Gastroesophageal sphincter (tissue), 4 donors: ENCODE measurements at regions not wholly inside any gene's neighbourhood (a gene's known extent, or its start where the extent isn't known, plus 50 kb on each side); places are given as distances from the start of the nearest gene placed in this dataset.

Experiments
- ATAC-seq: fragments of 150-250 bp; one replicate; pipeline ENCODE4 v1.9.1; 2016; ENCODE audit warnings: mild to moderate bottlenecking, moderate library complexity
- H3K27ac ChIP-seq, 4 donors: fragments of 200-600 bp; sonication (generic) in 3 of 4; 1 replicate in 3 of 4; 2 replicates in 1 of 4; pipeline ENCODE4 v1.5.1; 2016 to 2019
- H3K27me3 ChIP-seq: fragments of 200-600 bp; sonication (generic); one replicate; pipeline ENCODE4 v1.5.1; 2019
- H3K36me3 ChIP-seq, 2 donors: fragments of 200-600 bp; sonication (generic); one replicate each; pipeline ENCODE4 v1.5.1; 2019; ENCODE audit warnings: control low read depth in 1 of 2
- H3K4me1 ChIP-seq, 3 donors: fragments of 200-600 bp; sonication (generic); 1 replicate in 2 of 3; 2 replicates in 1 of 3; pipeline ENCODE4 v1.5.1; 2016 to 2019; ENCODE audit warnings: control low read depth in 2 of 3
- H3K4me3 ChIP-seq, 2 donors: fragments of 200-600 bp; sonication (generic); one replicate each; pipeline ENCODE4 v1.5.1; 2019; ENCODE audit warnings: mild to moderate bottlenecking in 1 of 2, moderate library complexity in 1 of 2
- H3K9me3 ChIP-seq, 3 donors: fragments of 200-600 bp; sonication (generic); one replicate each; pipeline ENCODE4 v1.5.1; 2017 to 2019; ENCODE audit warnings: control low read depth in 2 of 3
- CTCF ChIP-seq, 4 experiments: fragments of 200-600 bp in 2 of 4; fragments of 450-650 bp in 2 of 4; sonication (generic) in 1 of 4; IDR thresholded peaks; one replicate each; pipeline ENCODE4 v1.5.1; 2017 to 2019; ENCODE audit warnings: antibody characterized with exemption in 4 of 4, mild to moderate bottlenecking in 2 of 4, moderate library complexity in 2 of 4
- EP300 ChIP-seq: sonication (generic); formaldehyde crosslinking; IDR thresholded peaks from one replicate; pipeline ENCODE4 v1.6.1; 2017; ENCODE audit warnings: antibody characterized with exemption, mild to moderate bottlenecking
- POLR2A ChIP-seq, 2 donors: fragments of 450-650 bp; IDR thresholded peaks; one replicate each; pipeline ENCODE4 v1.6.1; 2017; ENCODE audit warnings: antibody characterized with exemption in 2 of 2, mild to moderate bottlenecking in 2 of 2, moderate library complexity in 1 of 2
- POLR2AphosphoS5 ChIP-seq: sonication (generic); formaldehyde crosslinking; IDR thresholded peaks from one replicate; pipeline ENCODE4 v1.6.1; 2017; ENCODE audit warnings: antibody characterized with exemption
- WGBS, 2 donors: methylation state at CpG; one replicate each; pipeline ENCODE4 v1.1.5; 2018; ENCODE audit warnings: low coverage in 1 of 2; 5-methylcytosine and 5-hydroxymethylcytosine counted together

GRCh38 chr16:79482011-79482410, 118.5 kb downstream of the MAF start:
- no peak for TF ChIP-seq EP300
- TF ChIP-seq CTCF (IDR thresholded peaks at IDR 0.05) = no peak
- no peak for TF ChIP-seq POLR2AphosphoS5
- TF ChIP-seq POLR2A (IDR thresholded peaks at IDR 0.05) = no peak
- WGBS, 2 donors = 92% methylated on average over 2 of the region's 3 CpGs; no CpG with 5 or more reads in 1 of the 2 donors
- ATAC-seq = no peak

GRCh38 chr16:79480929-79481328, 119.6 kb downstream of the MAF start:
- H3K36me3 ChIP-seq = no peaks in the 10 kb centered on the region
- 87 to 90% methylated on average over 2 to 3 of the region's 3 CpGs for WGBS, 2 donors
- no peaks in the 10 kb centered on the region for H3K4me1 ChIP-seq
- H3K4me3 ChIP-seq = no peak overlapping the region
- TF ChIP-seq POLR2A (IDR thresholded peaks at IDR 0.05) = no peak
- TF ChIP-seq EP300 = no peak
- no peak for TF ChIP-seq POLR2AphosphoS5
- no peak for TF ChIP-seq CTCF (IDR thresholded peaks at IDR 0.05)
- no peak overlapping the region for H3K27ac ChIP-seq
- no peaks in the 10 kb centered on the region for H3K9me3 ChIP-seq
- peaks cover 6% of the 10 kb centered on the region for H3K27me3 ChIP-seq
- ATAC-seq = no peak

More at GRCh38 chr16:79482011-79482410, 118.5 kb downstream of the MAF start:
- H3K36me3 ChIP-seq = no peaks in the 10 kb centered on the region
- no peaks in the 10 kb centered on the region for H3K4me1 ChIP-seq
- H3K4me3 ChIP-seq = no peak overlapping the region
- no peak overlapping the region for H3K27ac ChIP-seq
- peaks cover 6% of the 10 kb centered on the region for H3K27me3 ChIP-seq
- no peaks in the 10 kb centered on the region for H3K9me3 ChIP-seq

GRCh38 chr16:79480056-79480455, 120.5 kb downstream of the MAF start:
- H3K27me3 ChIP-seq = peaks cover 6% of the 10 kb centered on the region
- H3K4me3 ChIP-seq = no peak overlapping the region
- no peaks in the 10 kb centered on the region for H3K4me1 ChIP-seq
- no peaks in the 10 kb centered on the region for H3K9me3 ChIP-seq
- 61 to 81% methylated on average over 8 of the region's 8 CpGs for WGBS, 2 donors
- H3K36me3 ChIP-seq = no peaks in the 10 kb centered on the region
- no peak for TF ChIP-seq POLR2A (IDR thresholded peaks at IDR 0.05)
- no peak for TF ChIP-seq POLR2AphosphoS5
- no peak for TF ChIP-seq EP300
- no peak for TF ChIP-seq CTCF (IDR thresholded peaks at IDR 0.05)
- no peak overlapping the region for H3K27ac ChIP-seq
- no peak for ATAC-seq

GRCh38 chr16:79476580-79476979, 124.0 kb downstream of the MAF start:
- no peaks in the 10 kb centered on the region for H3K36me3 ChIP-seq
- no peaks in the 10 kb centered on the region for H3K9me3 ChIP-seq
- TF ChIP-seq CTCF (IDR thresholded peaks at IDR 0.05) (no peak), EP300 (no peak), POLR2A (IDR thresholded peaks at IDR 0.05) (no peak)
- ATAC-seq = no peak
- H3K27ac ChIP-seq = no peak overlapping the region
- no peak overlapping the region for H3K4me3 ChIP-seq
- H3K27me3 ChIP-seq = no peaks in the 10 kb centered on the region
- no peaks in the 10 kb centered on the region for H3K4me1 ChIP-seq
- WGBS, 2 donors = 75 to 100% methylated on average over 1 to 5 of the region's 5 CpGs

- no peaks in the 10 kb centered on the region for H3K27me3 ChIP-seq
- 86 to 90% methylated on average over 2 to 4 of the region's 4 CpGs for WGBS, 2 donors
- H3K4me1 ChIP-seq = no peaks in the 10 kb centered on the region
- no peaks in the 10 kb centered on the region for H3K36me3 ChIP-seq
- TF ChIP-seq EP300 (no peak), POLR2AphosphoS5 (no peak), CTCF (IDR thresholded peaks at IDR 0.05) (no peak), POLR2A (IDR thresholded peaks at IDR 0.05) (no peak)
- no peaks in the 10 kb centered on the region for H3K9me3 ChIP-seq
- H3K27ac ChIP-seq = no peak overlapping the region
- ATAC-seq = no peak
- H3K4me3 ChIP-seq = no peak overlapping the region
These were observed 124.7 kb downstream of the MAF start for GRCh38 chr16:79475841-79476240.
